ENCODE measurements at regions not wholly inside any gene's neighbourhood (a gene's known extent, or its start where the extent isn't known, plus 50 kb on each side); places are given as distances from the start of the nearest gene placed in this dataset.

DNA sequence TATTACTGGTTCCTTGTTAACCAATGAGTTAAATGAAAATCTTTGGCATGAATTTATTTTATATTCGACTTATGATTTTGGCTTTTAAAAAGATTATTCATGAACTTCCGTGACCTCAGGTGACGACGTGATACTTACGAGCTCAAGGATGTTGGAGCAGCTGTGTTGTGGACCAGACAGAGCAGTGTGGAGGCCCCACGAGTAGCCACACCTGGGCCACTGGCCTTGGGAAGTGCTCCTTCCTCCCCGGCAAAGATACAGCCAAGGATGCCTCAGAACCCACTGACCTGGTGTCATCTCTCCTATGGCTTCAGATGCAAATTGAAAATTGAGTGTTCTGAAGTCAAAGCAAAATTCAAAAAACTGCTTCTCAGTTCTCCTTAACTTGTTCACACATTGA, 147.5 kb upstream of the PPP2R2D start:
- 68 to 75% methylated on average over 7 of the region's 7 CpGs for WGBS, 2 donors
- TF ChIP-seq CTCF (IDR thresholded peaks at IDR 0.05; ENCODE audit: control extremely low read depth, extremely low read depth): no peak
- ATAC-seq (ENCODE audit: insufficient read depth, low FRiP score) (no peak), DNase-seq (no peak)
- H3K9me3 ChIP-seq (ENCODE audit: control insufficient read depth in 4 of 4, insufficient read depth in 3 of 4, low read length in 3 of 4): peaks cover 0 to 8% (median under 1%) of the 10 kb centered on the region in 4 donors
- no peak overlapping the region for H3K9ac ChIP-seq (ENCODE audit: insufficient read depth in 1 of 2, low read length in 2 of 2)
- H3K4me3 ChIP-seq: no peak overlapping the region
- peaks cover 0 to 13% (median 3%) of the 10 kb centered on the region in 5 donors for H3K4me1 ChIP-seq (ENCODE audit: control insufficient read depth in 5 of 5, insufficient read depth in 5 of 5, low read length in 5 of 5)
- peaks cover 0 to 2% (median 0%) of the 10 kb centered on the region in 3 donors for H3K27me3 ChIP-seq (ENCODE audit: control insufficient read depth in 3 of 3, insufficient read depth in 3 of 3, low read length in 2 of 3)
- H3K36me3 ChIP-seq (ENCODE audit: control insufficient read depth in 4 of 4, insufficient read depth in 4 of 4, low read length in 4 of 4): no peaks in the 10 kb centered on the region
- H3K27ac ChIP-seq (ENCODE audit: low read depth in 1 of 2, low read length in 1 of 2): no peak overlapping the region

- WGBS, 2 donors: 88 to 90% methylated on average over 5 of the region's 5 CpGs
- Histone ChIP-seq H3K9ac (ENCODE audit: insufficient read depth in 1 of 2, low read length in 2 of 2) (no peak overlapping the region), H3K27me3 (ENCODE audit: control insufficient read depth in 3 of 3, insufficient read depth in 3 of 3, low read length in 2 of 3) (peaks cover 0 to 2% (median 0%) of the 10 kb centered on the region in 3 donors), H3K4me1 (ENCODE audit: control insufficient read depth in 5 of 5, insufficient read depth in 5 of 5, low read length in 5 of 5) (peaks cover 0 to 15% (median 3%) of the 10 kb centered on the region in 5 donors), H3K9me3 (ENCODE audit: control insufficient read depth in 4 of 4, insufficient read depth in 3 of 4, low read length in 3 of 4) (peaks cover 0 to 3% (median under 1%) of the 10 kb centered on the region in 4 donors), H3K27ac (ENCODE audit: low read depth in 1 of 2, low read length in 1 of 2) (no peak overlapping the region), H3K4me3 (no peak overlapping the region), H3K36me3 (ENCODE audit: control insufficient read depth in 4 of 4, insufficient read depth in 4 of 4, low read length in 4 of 4) (no peaks in the 10 kb centered on the region)
- no peak for DNase-seq
- TF ChIP-seq CTCF (IDR thresholded peaks at IDR 0.05; ENCODE audit: control extremely low read depth, extremely low read depth): no peak
- no peak for ATAC-seq (ENCODE audit: insufficient read depth, low FRiP score)
Observed at GRCh38 chr10:131755200-131755599, 145.6 kb upstream of the PPP2R2D start.

DNA sequence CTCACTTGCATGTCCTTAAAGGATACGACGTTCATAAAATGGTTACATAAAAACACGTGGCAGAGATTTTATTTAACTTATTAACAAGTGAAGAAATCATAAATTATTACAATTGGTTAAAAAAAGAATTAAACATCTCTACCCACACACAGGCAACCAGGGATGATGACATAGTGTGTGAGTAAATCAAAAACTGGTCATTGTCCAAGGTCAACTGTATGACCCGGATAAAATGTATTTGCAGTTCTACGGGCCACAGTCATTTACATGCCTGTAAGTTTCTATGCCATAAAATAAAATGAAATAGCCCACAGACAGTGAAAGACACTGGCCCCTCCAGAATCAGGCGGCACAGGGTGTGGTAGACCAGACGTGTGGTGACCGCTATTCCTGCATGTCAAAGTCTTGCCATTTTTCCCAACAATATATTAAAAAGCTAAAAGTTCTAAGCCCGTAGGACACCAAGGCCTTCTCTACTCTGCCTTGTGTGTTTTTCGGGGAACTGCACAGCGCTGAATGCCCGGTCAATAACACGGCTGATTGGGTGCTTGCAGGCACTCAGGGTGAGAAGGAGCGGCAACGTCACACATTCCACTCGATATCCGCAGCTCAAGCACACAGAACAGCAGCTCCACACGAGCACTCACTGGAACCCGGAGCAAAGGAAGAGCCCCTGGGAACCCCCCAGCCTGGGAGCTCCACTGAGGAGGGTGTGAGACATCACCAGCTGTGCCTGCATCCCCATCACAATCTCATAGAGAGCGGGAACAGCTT, 143.3 kb upstream of the PPP2R2D start:
- H3K9ac ChIP-seq (ENCODE audit: insufficient read depth in 1 of 2, low read length in 2 of 2): no peak overlapping the region
- no peaks in the 10 kb centered on the region for H3K36me3 ChIP-seq (ENCODE audit: control insufficient read depth in 4 of 4, insufficient read depth in 4 of 4, low read length in 4 of 4)
- 73 to 87% methylated on average over 20 of the region's 20 CpGs for WGBS, 2 donors
- ATAC-seq (ENCODE audit: insufficient read depth, low FRiP score): no peak
- no peak for TF ChIP-seq CTCF (IDR thresholded peaks at IDR 0.05; ENCODE audit: control extremely low read depth, extremely low read depth)
- H3K4me1 ChIP-seq (ENCODE audit: control insufficient read depth in 5 of 5, insufficient read depth in 5 of 5, low read length in 5 of 5): peaks cover 0 to 8% (median 0%) of the 10 kb centered on the region in 5 donors
- DNase-seq: peak; percentile 7 to 55 (median 41)
- peaks cover 0 to 2% (median 0%) of the 10 kb centered on the region in 3 donors for H3K27me3 ChIP-seq (ENCODE audit: control insufficient read depth in 3 of 3, insufficient read depth in 3 of 3, low read length in 2 of 3)
- no peak overlapping the region for H3K27ac ChIP-seq (ENCODE audit: low read depth in 1 of 2, low read length in 1 of 2)
- no peak overlapping the region for H3K4me3 ChIP-seq
- peaks cover 0 to 3% (median under 1%) of the 10 kb centered on the region in 4 donors for H3K9me3 ChIP-seq (ENCODE audit: control insufficient read depth in 4 of 4, insufficient read depth in 3 of 4, low read length in 3 of 4)
